ENCODE measurements at regions not wholly inside any gene's neighbourhood (a gene's known extent, or its start where the extent isn't known, plus 50 kb on each side); places are given as distances from the start of the nearest gene placed in this dataset.
"Not testable (repeated sequence)": the region's sequence is repeated elsewhere in the genome, so short reads cannot be mapped to it uniquely, and the experiment has no call there.

DNA sequence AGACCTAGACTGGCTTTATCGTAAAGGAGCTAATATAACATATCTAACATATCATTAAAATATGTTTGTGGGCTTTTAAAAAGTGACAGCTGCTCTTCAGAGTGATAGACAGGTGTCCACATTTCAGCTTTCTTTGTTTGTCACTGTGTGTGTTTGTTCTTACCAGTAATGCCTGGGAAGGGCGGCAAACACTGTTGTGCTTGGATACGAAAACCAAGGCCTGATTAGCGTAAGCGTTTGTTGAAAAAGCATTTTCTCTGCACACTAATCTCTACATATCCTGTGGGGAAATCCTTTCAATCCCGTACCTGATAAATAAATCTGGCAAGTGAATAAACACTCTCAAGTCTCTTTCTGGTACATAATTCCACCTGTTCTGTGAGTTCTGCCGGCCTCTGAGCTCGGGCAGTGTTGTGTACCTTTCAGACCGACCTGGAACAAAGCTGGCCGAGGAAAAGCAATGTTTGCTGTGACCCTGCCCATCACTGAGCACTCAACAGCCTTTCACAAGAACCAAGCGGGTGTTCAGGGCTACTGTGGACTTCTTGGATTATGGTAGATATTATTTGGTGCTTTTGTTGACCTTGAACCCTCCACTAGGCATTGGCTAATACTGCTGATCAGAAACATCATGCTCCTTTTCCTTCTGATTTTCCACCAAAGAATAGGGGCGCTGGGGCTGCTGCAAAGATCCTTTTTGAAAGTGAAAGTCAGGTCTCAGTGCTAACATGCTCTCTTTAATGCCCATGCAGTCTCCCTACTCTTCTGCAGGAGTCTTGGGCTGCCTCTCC lies 100.4 kb downstream of the CD83 start:
- no peak for DNase-seq

DNA sequence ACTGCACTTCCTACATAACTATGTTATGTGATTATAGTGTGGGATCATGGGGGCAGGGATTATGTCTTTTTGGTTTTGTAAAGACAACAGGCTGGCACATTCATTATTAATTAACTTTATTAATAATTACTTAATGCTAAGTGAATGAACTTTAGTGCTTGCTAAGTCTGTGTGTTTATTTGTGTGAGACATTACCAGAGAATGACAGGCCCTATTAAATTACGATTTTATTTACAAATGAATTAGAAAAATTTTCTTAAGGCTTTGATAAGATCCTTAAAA lies 100.9 kb downstream of the CD83 start:
- DNase-seq: no peak

DNA sequence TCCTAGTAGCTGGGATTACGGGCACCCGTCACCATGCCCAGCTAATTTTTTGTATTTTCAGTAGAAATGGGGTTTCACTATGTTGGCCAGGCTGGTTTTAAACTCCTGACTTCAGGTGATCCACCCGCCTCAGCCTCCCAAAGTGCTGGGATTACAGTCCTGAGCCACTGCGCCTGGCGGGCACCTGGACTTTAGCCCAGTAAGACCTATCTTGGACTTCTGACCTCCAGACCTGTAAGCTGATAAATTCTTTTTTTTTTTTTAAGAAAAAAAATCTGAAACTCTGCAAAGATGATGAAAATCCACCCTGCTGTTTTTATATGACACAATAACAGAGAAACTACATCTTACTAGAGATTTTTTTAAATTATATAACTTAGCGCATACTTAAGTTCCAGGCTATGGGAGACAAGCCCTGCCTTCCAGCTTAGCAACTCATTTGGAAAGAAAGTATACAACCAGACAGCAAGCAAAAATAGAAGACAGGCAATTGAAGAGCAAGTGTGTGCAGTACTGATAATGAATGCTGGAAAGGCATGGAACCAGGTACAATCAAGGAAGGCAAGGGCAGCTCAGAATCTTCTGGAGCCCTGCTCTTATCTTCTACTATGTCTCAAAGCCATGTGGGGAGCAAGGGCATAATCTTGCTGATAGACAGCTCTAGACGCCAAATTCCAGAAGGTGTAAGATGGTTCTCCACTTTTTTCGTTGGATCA lies 104.2 kb downstream of the CD83 start:
- DNase-seq: no peak

DNA sequence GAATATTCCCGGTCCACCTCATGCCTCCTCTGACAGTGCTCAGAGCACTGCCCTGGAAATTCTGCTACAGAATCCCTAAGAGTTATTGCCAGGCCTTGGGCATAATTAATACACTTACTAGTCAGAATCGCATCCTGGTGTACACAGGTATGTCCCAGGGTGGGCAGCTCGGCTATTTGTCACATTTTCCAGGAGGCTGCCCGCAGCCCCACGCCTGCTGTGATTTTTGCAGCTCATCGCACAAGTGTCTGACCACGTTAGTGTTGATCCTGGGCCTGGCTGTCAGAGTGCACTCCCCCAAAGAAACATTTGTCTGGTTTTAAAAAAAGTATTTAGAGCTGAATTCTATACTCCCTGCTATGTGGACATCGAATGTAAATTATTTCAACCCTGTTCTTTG lies 105.4 kb downstream of the CD83 start:
- DNase-seq: no peak

DNA sequence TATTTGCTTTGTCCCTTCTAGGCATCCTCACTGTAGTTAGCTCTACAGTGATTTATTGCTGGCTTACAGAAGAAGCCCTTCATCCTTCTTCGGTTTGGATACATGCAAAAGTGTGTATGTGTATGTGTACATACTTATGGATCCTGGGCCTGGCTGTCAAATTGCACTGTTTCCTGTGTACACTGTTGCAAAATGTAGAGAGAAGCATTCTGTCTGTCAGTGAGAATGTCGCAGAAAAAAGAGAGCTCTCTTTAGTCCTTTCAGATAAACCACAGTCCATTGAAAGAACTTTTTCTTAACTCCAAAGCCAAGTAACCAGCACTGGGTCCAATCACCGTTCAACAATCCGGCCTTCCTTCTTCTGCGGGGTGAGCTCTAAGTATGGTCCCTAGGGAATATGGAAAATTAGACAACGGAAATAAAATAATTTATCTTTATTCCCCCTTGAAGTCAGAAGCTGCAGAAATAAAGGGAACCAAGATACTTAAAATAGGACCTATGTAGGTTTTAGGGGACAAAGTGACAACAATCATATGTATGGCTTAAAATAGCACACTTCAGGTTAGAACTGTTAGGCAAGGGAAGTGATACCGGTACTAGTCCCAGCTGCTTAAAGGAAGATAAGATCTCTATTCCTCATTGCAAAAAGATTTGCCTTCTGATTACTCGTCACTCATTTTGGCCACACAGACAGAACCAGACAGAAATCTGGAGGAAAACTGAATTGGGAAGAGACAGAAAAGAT lies 107.0 kb downstream of the CD83 start:
- DNase-seq: no peak

DNA sequence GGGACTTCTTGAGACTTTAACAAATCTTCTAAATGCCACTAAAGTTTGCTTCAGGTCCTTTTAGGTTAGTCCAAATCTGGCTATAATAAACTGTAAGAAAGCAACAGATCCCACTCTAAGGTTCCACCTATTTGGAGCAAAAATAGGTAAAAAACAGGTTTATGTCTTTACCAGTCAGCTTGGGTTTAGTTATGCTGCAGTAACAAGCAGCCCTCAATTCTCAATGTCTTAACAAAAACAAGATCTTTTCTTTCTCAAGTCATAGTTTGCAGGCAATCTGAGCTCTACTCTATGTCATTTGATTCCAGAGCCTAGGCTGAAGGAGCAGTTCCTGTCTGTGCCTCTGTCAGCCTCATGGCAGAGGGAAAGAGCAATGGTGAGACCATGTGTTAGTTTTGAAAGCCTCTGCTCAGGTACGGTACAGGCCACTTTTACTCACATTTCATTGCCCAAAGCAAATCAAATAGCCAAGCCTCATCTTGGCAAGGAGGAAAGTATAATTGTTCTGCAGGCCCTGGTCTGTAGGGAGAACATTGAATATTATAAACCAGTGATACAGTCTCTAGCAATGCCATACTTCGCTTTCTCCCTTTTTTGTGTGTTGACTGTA lies 108.6 kb downstream of the CD83 start:
- no peak for DNase-seq

DNA sequence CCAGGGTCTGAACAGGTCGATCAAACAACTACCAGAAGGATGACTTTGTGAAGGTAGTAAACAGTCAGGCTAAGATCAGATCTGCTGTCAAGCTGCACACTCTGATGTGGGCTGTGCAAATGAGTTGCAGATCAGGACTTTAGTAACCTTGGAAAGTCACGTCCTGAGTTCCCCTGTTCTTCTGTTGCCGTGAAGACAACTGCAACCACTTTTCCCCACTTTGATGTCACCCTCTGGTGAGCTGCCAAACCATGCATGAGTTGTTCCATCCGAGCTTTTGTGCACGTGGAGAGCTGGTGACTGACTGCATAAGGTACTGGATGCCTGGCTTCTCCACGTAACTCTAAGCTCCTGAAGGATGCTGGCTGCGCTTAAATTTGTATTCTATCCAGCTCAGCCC lies 111.0 kb downstream of the CD83 start:
- DNase-seq: no peak

DNA sequence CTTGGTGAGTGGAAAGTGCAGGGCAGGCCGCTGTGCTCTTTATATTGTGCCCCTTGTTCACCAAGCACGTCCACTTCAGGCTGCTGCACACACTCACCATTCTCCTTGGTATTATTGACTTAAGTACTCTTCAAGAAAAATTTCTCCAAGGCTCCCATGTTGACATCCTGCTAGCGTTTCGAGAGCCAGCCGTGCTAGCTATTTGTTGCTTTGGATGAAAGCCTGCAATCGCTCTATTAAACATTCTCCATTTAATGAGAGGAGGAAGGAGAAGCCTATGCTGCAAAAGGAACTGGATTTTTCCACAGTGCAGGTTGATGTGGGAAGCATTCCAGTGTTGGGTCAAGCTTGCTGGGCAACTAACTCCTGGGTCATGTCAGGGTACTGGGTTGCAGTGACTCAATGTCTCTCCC lies 113.5 kb downstream of the CD83 start:
- DNase-seq: no peak

DNA sequence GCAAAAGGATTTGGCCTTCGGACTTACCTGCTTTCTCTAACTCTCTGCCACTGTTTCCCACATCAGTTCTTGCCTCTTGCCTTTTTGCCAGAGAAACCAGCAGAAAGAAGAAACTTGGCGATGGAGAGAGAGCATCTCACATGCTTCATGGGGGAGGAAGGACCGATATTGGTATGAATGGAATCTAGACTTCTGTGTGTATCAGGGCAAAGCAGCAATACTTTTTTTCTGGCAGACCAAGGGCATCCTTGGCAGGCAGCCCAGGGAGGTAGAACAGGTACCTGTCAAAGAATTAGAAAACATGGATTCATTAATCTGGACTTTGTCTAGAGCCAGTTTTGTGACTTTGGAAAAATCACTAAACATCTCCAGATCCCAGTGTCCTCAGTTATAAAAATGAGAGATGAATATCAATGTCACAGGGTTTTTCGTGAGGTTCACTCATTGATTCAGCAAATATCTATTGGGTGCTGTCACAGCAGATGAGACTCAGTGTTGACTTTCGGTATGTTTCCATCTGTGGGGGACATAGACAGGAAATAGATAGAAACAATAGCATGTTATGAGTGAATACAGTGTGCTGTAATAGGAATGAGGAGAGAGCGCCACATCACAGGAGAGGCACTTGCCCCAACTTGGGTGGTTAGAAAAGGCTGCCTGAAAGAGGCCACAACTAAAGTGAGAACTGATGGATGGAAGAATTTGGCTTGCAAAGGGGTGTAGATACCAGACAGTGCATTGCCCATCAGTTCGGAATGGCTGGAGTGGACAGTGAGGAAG lies 114.1 kb downstream of the CD83 start:
- no peak for DNase-seq

DNA sequence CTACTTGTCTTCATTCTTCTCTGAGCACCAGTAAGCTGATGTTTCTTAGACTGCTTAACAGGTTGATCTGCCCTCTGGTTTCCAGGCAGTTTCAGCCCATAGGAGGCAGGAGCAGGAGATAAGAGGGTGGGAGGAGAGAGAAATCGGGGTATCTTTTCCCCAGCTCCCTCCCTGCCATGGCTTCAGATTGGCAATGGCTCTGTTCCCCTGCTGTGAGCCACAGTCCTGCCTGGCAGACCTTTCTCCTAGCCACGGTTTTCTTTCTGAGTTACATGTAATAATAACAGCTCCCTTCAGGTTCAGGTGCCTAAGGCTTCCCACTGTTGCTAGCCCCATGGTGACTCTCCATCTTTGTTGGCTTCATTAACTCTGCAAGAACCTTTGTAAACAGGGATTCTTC lies 115.3 kb downstream of the CD83 start:
- no peak for DNase-seq

DNA sequence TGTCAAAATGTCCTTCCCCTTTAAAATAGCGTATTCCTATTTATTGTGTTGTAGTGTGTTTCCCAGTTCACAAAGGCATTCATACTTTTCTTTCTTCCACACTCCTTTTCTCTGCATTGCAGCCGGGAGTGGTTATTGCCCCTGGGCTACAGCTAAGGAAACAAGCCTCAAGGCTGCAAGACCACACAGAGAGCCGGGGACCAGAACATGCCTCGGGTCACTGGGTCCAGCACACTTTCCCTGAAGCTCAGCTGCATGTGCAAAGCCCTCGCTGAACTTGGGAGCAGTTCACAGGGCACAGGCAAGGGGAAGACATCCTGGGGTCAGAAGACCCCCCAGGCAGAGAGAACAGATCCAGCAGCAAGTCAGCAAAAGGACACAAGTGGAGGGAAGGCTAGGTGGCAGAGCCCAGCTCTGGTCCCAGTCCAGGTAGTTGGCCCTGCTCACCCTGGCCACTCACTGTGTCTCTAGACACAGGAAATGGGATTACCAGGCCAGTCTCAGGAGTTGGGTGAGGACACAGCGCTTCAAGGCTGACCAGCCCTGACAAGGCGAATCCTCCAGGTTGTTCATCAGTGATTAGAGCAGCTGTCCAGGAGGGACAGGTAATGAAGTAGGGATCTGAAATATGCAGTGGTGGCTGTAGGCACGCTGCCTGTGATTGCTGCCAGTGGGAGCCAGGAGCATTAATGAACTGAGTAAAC lies 118.2 kb downstream of the CD83 start:
- DNase-seq: no peak

DNA sequence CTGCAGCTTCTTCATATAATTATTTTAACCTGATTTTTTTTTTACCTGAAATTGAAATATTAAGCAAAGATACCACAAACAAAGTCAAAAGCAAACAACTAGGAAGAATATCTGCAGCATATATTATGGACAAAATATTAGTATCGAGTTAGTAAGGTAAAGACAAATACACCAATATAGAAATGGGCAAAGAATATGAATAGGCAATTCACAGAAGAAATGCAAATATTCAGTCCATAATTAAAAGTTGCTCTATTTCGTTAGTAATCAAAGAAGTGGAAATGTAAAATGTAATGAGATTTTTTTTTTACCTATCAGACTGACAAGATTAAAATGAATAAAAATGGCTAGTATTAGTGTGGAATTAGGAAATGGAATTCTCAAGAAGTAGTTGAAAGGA lies 121.5 kb downstream of the CD83 start:
- no peak for DNase-seq

DNA sequence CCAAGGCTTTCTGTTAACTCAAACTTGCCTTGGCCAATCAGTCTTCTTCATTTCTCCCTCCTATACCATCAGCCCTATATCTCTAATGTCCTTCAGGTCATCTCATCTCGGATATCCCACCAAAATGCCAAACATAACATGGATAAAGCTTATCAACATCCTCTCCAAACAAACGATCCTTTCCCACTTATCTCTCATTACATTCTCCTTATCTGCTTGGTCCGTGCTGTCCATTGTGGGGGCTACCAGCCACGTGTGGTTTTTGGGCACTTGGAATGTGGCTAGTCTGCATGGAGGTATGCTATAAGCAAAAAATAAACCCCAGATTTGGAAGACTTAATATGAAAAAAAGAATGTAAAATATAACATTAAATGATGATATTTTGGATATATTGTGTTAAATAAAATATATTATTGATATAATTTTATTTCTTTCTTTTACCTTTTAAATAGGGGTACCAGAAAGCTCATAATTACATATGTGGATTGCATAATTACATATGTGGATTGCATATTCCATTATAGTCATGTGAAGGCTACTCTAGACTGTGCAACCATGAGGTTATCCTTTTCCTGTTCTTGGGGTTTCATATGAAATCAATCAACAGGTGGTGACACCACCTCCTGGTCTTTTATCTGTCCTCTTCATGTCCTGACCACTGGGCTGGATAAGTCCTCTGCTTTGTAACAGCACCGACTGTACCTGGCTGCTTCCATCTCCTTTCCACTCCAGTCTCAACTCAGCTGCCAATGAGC lies 123.0 kb downstream of the CD83 start:
- DNase-seq: no peak

DNA sequence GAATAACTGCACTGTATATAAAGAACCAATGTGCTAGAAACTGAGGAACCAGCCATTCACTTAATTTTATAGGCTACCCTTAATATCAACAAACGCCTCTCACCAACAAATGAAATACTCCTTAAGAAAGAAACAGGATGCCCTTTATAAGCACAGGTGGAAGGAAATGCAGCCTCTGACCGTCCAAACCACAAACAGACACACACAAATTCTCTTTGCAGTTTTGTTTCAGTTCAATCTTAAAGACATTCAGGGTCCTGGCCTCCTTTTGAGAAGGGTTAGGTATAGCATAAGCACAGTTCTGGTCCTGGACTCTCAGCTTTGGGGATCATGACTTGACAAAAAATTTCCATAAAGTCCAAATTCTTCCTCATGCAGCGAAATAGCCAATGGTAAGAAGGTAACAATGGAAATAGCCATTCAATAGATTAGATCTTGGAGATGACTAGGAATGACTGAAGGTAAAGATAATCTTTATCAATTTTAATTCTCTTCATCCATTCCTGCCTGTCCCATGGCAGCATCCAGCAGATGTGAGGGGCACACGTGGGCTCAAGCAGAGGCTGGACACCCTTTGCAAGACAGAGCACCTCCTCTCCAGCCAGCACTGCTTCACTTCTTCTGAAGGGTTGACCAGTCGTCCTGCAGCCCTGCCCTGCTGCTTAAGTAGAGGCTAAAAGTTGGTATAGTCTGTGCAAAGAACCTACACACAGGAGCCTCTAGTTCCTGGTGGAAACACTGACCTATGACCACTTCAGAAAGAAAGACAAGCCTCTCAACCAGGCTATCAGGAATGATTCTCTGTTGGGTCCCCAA lies 123.9 kb downstream of the CD83 start:
- no peak for DNase-seq

DNA sequence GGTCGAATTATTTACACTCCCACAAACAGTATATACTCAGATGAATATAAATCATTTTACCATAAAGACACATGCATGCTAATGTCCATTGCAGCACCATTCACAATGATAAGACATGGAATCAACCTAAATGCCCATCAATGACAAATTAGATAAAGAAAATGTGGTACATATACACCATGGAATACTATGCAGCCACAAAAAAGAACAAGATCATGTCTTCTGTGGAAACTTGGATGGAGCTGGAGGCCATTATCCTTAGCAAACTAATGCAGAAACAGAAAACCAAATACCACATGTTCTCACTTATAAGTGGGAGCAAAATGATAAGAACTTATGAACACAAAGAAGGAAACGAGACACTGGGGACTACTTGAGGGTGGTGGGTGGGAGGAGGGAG lies 125.3 kb downstream of the CD83 start:
- DNase-seq: not testable (repeated sequence)

DNA sequence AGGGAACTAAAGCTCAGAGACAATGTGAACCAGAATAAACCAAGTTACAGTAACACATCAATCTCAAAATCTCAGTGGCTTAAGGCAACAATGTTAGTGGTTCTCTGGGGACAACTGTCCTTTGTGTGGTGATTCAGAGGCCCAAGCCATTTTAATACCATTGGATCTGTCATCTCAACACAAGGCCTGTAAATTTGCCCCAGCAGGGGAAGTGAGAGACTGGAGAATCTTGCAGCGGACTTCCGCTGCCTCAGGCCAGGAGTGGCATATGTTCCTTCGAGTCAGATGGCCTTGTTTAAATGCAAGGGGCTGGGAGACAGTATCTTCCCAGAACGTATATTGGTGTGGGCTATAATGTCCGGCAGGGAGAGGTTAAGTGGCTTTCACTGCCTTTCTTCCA lies 126.0 kb downstream of the CD83 start:
- no peak for DNase-seq

DNA sequence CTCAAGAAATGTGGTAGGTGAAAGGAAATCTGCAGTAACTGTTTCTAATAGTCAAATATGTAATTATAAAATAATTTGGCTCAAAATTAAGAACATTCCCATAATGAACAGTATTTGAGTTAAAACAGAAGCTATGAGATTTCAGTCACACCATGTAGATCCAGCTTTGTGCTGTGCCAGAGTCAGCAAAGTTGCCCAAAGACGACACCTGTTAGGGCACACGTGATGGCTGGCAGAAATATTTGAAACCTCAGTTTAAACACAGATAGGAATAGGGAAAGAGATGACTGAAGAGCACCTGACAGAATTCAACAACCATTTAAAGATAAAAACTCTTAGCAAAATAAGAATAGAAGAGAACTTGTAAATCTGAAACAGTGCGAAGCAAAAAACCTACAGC lies 129.3 kb downstream of the CD83 start:
- DNase-seq: no peak

DNA sequence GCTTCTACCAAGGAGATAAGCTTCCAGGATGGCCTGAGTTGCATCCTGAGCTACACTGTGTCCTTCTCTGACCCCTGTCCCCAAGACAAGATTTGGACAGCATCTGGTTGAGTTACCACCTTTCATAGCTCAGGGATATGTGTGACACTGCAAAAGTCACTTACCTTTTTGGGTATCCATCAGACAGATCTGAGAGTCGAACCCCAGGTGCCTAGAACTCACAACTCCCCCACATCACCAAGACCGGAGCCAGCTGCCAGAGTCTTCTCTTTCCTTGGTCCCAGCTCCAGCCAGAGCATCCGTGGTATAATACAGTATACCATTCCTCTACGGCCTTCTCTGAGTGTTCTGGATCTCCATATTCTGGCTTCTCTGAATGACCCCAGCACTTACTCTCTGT lies 133.0 kb downstream of the CD83 start:
- no peak for DNase-seq

DNA sequence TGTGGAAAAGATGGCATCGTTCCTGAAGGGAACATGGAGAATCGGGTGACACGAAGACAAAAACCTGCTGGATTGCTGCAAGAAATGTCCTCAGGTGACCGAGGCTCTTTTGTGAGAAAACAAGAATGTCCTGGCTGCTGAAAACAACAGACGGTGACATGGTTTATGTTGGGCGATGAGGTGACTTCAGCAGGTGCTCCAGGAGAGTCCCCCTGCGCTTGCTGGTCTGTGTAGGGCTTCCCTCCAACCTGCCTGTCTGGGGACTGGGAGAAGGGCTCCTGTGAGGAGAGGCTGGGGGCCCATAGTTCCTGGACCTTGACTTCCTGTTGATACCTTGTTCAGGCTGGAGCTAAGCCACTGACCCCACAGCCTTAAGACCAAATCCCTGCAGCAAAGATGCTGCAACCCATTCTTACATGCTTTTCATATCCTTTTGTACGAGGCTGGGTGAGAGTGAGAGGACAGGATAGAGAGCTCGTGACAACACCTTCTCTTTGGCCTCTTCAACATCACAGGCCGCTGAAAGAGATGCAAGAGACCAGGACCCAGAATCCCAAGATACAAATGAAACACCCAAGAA lies 134.8 kb downstream of the CD83 start:
- DNase-seq: no peak

Measured in nucleus accumbens (tissue), 56 donors.